PC-3 (cell line): ENCODE measurements at regions not wholly inside any gene's neighbourhood (a gene's known extent, or its start where the extent isn't known, plus 50 kb on each side); places are given as distances from the start of the nearest gene placed in this dataset.
A peak's percentile ranks its signal among the peaks of the same experiment; 100 is the strongest.

Experiments used
- ATAC-seq: fragments of 200-7000 bp; cut with Tn5 transposase; 2 replicates; pipeline ENCODE4 v1.9.1; 2020; ENCODE audit warnings: mild to moderate bottlenecking, moderate library complexity
- BruUV-seq: library from RNA; stranded (reverse); fragments of 400-500 nt; replicated peaks from 2 replicates; lab custom pipeline; 2021; lab: Mats Ljungman, UMichigan
- CTCF ChIA-PET: fragments of 300-600 bp; sonication (Branson Sonifier 250); formaldehyde crosslinking; loops from one replicate; lab custom pipeline; 2022; ENCODE audit warnings: antibody characterized with exemption; lab: Charles Lee
- POLR2A ChIA-PET: fragments of 300-600 bp; sonication (Branson Sonifier 250); formaldehyde crosslinking; loops from one replicate; lab custom pipeline; 2022; ENCODE audit warnings: antibody characterized with exemption; ENCODE audit not compliant: unreplicated experiment; lab: Charles Lee
- DNase-seq: peaks from one replicate; pipeline ENCODE4 v3.0.0-alpha.2; 2015
- H2AFZ ChIP-seq: fragments of 300-600 bp; sonication (generic); 2 replicates; pipeline ENCODE4 v1.6.0; 2016; ENCODE audit warnings: antibody characterized with exemption, low read length
- H3F3A ChIP-seq: fragments of 300-600 bp; sonication (generic); one replicate; pipeline ENCODE4 v1.6.0; 2017; ENCODE audit warnings: antibody characterized with exemption, low read length, control low read depth, mild to moderate bottlenecking; ENCODE audit not compliant: unreplicated experiment
- H3K27ac ChIP-seq: fragments of 300-600 bp; sonication (generic); 2 replicates; pipeline ENCODE4 v1.5.1; 2016; ENCODE audit warnings: mild to moderate bottlenecking, low read length
- H3K27me3 ChIP-seq: fragments of 300-600 bp; sonication (generic); 2 replicates; pipeline ENCODE4 v1.6.1; 2016; ENCODE audit warnings: low read length, mixed read lengths
- H3K36me3 ChIP-seq: fragments of 300-600 bp; sonication (generic); 2 replicates; pipeline ENCODE4 v1.6.1; 2016; ENCODE audit warnings: low read depth, mixed run types, low read length, mixed read lengths
- H3K4me1 ChIP-seq: fragments of 300-600 bp; sonication (generic); 2 replicates; pipeline ENCODE4 v1.5.1; 2016; ENCODE audit warnings: low read length; ENCODE audit not compliant: insufficient read depth
- H3K4me2 ChIP-seq: fragments of 300-600 bp; sonication (generic); 2 replicates; pipeline ENCODE4 v1.6.0; 2016; ENCODE audit warnings: low read length
- H3K4me3 ChIP-seq: fragments of 300-600 bp; sonication (generic); 2 replicates; pipeline ENCODE4 v1.5.1; 2016; ENCODE audit warnings: mild to moderate bottlenecking, low read length, mixed read lengths
- H3K79me2 ChIP-seq: fragments of 300-600 bp; sonication (generic); 2 replicates; pipeline ENCODE4 v1.6.1; 2017; ENCODE audit warnings: low read length, mixed read lengths
- H3K9ac ChIP-seq: fragments of 300-600 bp; sonication (generic); 2 replicates; pipeline ENCODE4 v1.6.0; 2016; ENCODE audit warnings: mild to moderate bottlenecking, low read length
- H3K9me2 ChIP-seq: fragments of 300-600 bp; sonication (generic); replicated peaks from 2 replicates; pipeline ENCODE4 v1.6.1; 2016; ENCODE audit warnings: mixed run types, low read length, mixed read lengths
- H3K9me3 ChIP-seq: fragments of 300-600 bp; sonication (generic); 2 replicates; pipeline ENCODE4 v1.6.1; 2016; ENCODE audit warnings: low read length, mixed read lengths
- H4K20me1 ChIP-seq: fragments of 300-600 bp; sonication (generic); 2 replicates; pipeline ENCODE4 v1.6.1; 2016; ENCODE audit warnings: low read length, mixed read lengths
- CTCF ChIP-seq: fragments of 300-600 bp; sonication (generic); conservative IDR thresholded peaks from 2 replicates; pipeline ENCODE4 v1.5.1; 2017; ENCODE audit warnings: antibody characterized with exemption, low read depth, mild to moderate bottlenecking, low read length
- EZH2 ChIP-seq: fragments of 300-600 bp; sonication (generic); IDR thresholded peaks from one replicate; pipeline ENCODE4 v1.6.1; 2017; ENCODE audit warnings: antibody characterized with exemption, mild to moderate bottlenecking, low read length; ENCODE audit not compliant: unreplicated experiment
- EZH2phosphoT487 ChIP-seq: fragments of 300-600 bp; sonication (generic); IDR thresholded peaks from 2 replicates; pipeline ENCODE4 v1.6.1; 2018; ENCODE audit warnings: mild to moderate bottlenecking, antibody characterized with exemption, low read length, borderline replicate concordance
- intact Hi-C: fragments of 100-400 bp; cut with micrococcal nuclease; formaldehyde crosslinking; loops from 2 replicates; pipeline ENCODE4 v1.9.0; 2023

GRCh38 chr1:192476802-192477298 lies 98.7 kb upstream of the RGS1 start:
- H4K20me1 ChIP-seq = no peaks in the 10 kb centered on the region
- peak overlapping the region; percentile 61 for H2AFZ ChIP-seq
- no peaks in the 10 kb centered on the region for H3K27me3 ChIP-seq
- no peak overlapping the region; the same call in 1 of the 2 replicates for H3K9ac ChIP-seq
- no peaks in the 10 kb centered on the region for H3K36me3 ChIP-seq
- no peaks in the 10 kb centered on the region for H3K9me3 ChIP-seq
- intact Hi-C loops = loop anchor here (1.0 to 10.0 kb wide), 6 partner anchors 103 to 638 kb away; no protein-coding TSS in a partner anchor
- no TSS peak for BruUV-seq
- peak overlapping the region; percentile 37; the same call in 1 of the 2 replicates for H3K4me3 ChIP-seq
- ChIA-PET POLR2A (interaction anchor here (0.6 kb wide), 1 partner anchor 331 kb away, joined by 3 read pairs; no protein-coding TSS in a partner anchor), CTCF (interaction anchor here (0.5 to 1.4 kb wide), 4 partner anchors 103 to 331 kb away, joined by 3 to 9 read pairs (median 5); no protein-coding TSS in a partner anchor)
- peak overlapping the region; percentile 43; the same call in 1 of the 2 replicates for H3K27ac ChIP-seq
- peaks cover 8% of the 10 kb centered on the region for H3K4me1 ChIP-seq
- H3K9me2 ChIP-seq = no peaks in the 10 kb centered on the region
- DNase-seq = peak; percentile 46
- peak overlapping the region; percentile 73 for H3K4me2 ChIP-seq
- H3K79me2 ChIP-seq = no peaks in the 10 kb centered on the region
- TF ChIP-seq EZH2 = no peak
- TF ChIP-seq CTCF = no peak
- no peak for TF ChIP-seq EZH2phosphoT487
- peak; percentile 76 for ATAC-seq
- H3F3A ChIP-seq = no peaks in the 10 kb centered on the region

- CTCF ChIA-PET = interaction anchor here (0.7 to 1.4 kb wide), 3 partner anchors 102 to 330 kb away, joined by 4 to 9 read pairs (median 4); no protein-coding TSS in a partner anchor
- ATAC-seq (peak; percentile 69), DNase-seq (peak; percentile 62)
- H3K4me3 ChIP-seq = no peak overlapping the region
- no TSS peak for BruUV-seq
- no peak for TF ChIP-seq EZH2phosphoT487
- TF ChIP-seq CTCF = peak; percentile 72
- no peaks in the 10 kb centered on the region for H3K9me2 ChIP-seq
- peaks cover 8% of the 10 kb centered on the region for H3K4me1 ChIP-seq
- POLR2A ChIA-PET = no interaction called here
- no peaks in the 10 kb centered on the region for H3K9me3 ChIP-seq
- no peak overlapping the region for H3K9ac ChIP-seq
- no peaks in the 10 kb centered on the region for H3K36me3 ChIP-seq
- no peaks in the 10 kb centered on the region for H4K20me1 ChIP-seq
- no peak overlapping the region for H2AFZ ChIP-seq
- H3K79me2 ChIP-seq = no peaks in the 10 kb centered on the region
- no peak overlapping the region for H3K27ac ChIP-seq
- no peaks in the 10 kb centered on the region for H3F3A ChIP-seq
- H3K27me3 ChIP-seq = no peaks in the 10 kb centered on the region
- intact Hi-C loops = loop anchor here (1.0 to 10.0 kb wide), 6 partner anchors 103 to 637 kb away; no protein-coding TSS in a partner anchor
- H3K4me2 ChIP-seq = no peak overlapping the region
These were observed 97.9 kb upstream of the RGS1 start for GRCh38 chr1:192477630-192478029.
